ENCODE measurements at regions not wholly inside any gene's neighbourhood (a gene's known extent, or its start where the extent isn't known, plus 50 kb on each side); places are given as distances from the start of the nearest gene placed in this dataset.

DNA sequence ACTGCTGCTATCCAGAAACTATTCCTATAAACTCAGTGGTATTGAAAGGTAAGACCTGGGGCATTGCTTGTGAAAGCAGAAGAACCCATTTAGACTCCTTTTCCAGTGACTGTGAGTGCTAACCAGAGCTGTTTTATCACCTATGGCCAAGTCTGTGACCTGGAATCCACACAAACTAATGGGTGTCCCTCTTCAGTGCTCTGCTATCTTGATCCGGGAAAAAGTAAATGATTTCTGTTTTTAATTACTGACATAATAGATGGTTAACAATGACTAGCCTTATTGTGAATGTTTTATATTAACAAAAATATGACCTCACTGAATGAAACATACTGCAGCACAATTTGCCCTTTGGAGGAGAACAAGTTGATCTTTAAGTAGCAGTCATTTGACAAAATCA lies 251.6 kb upstream of the MC4R start:
- Mint-ChIP-seq H3K4me3 (no peak overlapping the region), H3K4me1 (peaks cover 4% of the 10 kb centered on the region), H3K27ac (no peak overlapping the region), H3K36me3 (no peaks in the 10 kb centered on the region), H3K9me3 (peaks cover 0 to 1% (median 0%) of the 10 kb centered on the region in 7 donors), H3K27me3 (ENCODE audit: low read depth in 3 of 3) (peaks cover 0 to 2% (median 0%) of the 10 kb centered on the region in 3 donors)
- no CpG with 5 or more reads among the region's 1 CpG for WGBS (ENCODE audit: insufficient coverage)
- no peak for DNase-seq
- Histone ChIP-seq H3K27ac (ENCODE audit: low read depth in 1 of 2, low read length in 2 of 2) (no peak overlapping the region), H3K4me1 (ENCODE audit: control insufficient read depth in 1 of 2, insufficient read depth in 2 of 2, low read length in 2 of 2) (no peaks in the 10 kb centered on the region), H2AFZ (ENCODE audit: insufficient read depth, low read depth, low read length, poor library complexity, severe bottlenecking) (no peak overlapping the region), H4K20me1 (ENCODE audit: insufficient read depth, low read length) (no peaks in the 10 kb centered on the region), H3K4me2 (replicated peaks; ENCODE audit: extremely low read depth, low read length, poor library complexity, severe bottlenecking) (no peak overlapping the region), H3K79me2 (ENCODE audit: insufficient read depth, low read length) (no peaks in the 10 kb centered on the region), H3K27me3 (ENCODE audit: control insufficient read depth in 2 of 2, insufficient read depth in 2 of 2, low read length in 2 of 2) (no peaks in the 10 kb centered on the region), H3K4me3 (replicated peaks in 1 of 3; ENCODE audit: low read depth in 2 of 3, low read length in 3 of 3) (no peak overlapping the region), H3K9ac (ENCODE audit: insufficient read depth, low read length, poor library complexity, severe bottlenecking) (no peak overlapping the region), H3K9me3 (replicated peaks in 1 of 2; ENCODE audit: control insufficient read depth in 1 of 2, insufficient read depth in 1 of 2, low read length in 2 of 2) (no peaks in the 10 kb centered on the region), H3K36me3 (replicated peaks in 1 of 2; ENCODE audit: control insufficient read depth in 1 of 2, insufficient read depth in 2 of 2, low read length in 2 of 2) (no peaks in the 10 kb centered on the region)
- TF ChIP-seq, protein P1, sequence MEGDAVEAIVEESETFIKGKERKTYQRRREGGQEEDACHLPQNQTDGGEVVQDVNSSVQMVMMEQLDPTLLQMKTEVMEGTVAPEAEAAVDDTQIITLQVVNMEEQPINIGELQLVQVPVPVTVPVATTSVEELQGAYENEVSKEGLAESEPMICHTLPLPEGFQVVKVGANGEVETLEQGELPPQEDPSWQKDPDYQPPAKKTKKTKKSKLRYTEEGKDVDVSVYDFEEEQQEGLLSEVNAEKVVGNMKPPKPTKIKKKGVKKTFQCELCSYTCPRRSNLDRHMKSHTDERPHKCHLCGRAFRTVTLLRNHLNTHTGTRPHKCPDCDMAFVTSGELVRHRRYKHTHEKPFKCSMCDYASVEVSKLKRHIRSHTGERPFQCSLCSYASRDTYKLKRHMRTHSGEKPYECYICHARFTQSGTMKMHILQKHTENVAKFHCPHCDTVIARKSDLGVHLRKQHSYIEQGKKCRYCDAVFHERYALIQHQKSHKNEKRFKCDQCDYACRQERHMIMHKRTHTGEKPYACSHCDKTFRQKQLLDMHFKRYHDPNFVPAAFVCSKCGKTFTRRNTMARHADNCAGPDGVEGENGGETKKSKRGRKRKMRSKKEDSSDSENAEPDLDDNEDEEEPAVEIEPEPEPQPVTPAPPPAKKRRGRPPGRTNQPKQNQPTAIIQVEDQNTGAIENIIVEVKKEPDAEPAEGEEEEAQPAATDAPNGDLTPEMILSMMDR (IDR thresholded peaks at IDR 0.05), result no peak
- intact Hi-C loops (cut with micrococcal nuclease), result no loop called here

DNA sequence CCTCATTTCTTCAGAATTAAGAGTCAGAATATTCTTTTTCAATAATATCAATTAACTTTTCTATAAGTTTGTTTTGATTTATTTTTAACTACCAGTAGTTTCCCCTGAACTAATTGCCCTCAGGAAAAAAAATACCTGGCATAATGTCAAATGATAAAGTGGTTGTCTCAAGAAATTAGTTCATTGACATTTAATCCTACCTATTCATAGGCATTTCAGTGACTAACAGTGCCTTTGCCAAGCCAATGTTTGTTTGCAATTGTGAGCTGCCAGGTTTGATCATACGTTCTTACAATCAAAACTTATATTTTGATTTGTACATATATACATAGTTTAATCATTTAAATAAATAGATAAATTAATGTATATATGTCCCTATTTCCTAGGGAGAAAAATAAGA lies 267.3 kb upstream of the MC4R start:
- Mint-ChIP-seq H3K27me3 (ENCODE audit: low read depth in 3 of 3) (no peaks in the 10 kb centered on the region), H3K9me3 (peaks cover 0 to 10% (median 3%) of the 10 kb centered on the region in 7 donors), H3K4me1 (no peaks in the 10 kb centered on the region), H3K4me3 (no peak overlapping the region), H3K36me3 (no peaks in the 10 kb centered on the region), H3K27ac (no peak overlapping the region)
- intact Hi-C loops (cut with micrococcal nuclease), result no loop called here
- WGBS (ENCODE audit: insufficient coverage), result no CpG with 5 or more reads among the region's 1 CpG
- DNase-seq, result no peak
- no peaks in the 10 kb centered on the region for H3K27me3 ChIP-seq (ENCODE audit: control insufficient read depth in 2 of 2, insufficient read depth in 2 of 2, low read length in 2 of 2)
- H3K36me3 ChIP-seq (replicated peaks in 1 of 2; ENCODE audit: control insufficient read depth in 1 of 2, insufficient read depth in 2 of 2, low read length in 2 of 2), result no peaks in the 10 kb centered on the region
- H4K20me1 ChIP-seq (ENCODE audit: insufficient read depth, low read length), result no peaks in the 10 kb centered on the region
- no peaks in the 10 kb centered on the region for H3K4me1 ChIP-seq (ENCODE audit: control insufficient read depth in 1 of 2, insufficient read depth in 2 of 2, low read length in 2 of 2)
- no peak overlapping the region for H3K4me2 ChIP-seq (replicated peaks; ENCODE audit: extremely low read depth, low read length, poor library complexity, severe bottlenecking)
- no peaks in the 10 kb centered on the region for H3K79me2 ChIP-seq (ENCODE audit: insufficient read depth, low read length)
- no peak overlapping the region for H2AFZ ChIP-seq (ENCODE audit: insufficient read depth, low read depth, low read length, poor library complexity, severe bottlenecking)
- H3K9ac ChIP-seq (ENCODE audit: insufficient read depth, low read length, poor library complexity, severe bottlenecking), result no peak overlapping the region
- peaks cover 0 to 3% of the 10 kb centered on the region in 2 donors for H3K9me3 ChIP-seq (replicated peaks in 1 of 2; ENCODE audit: control insufficient read depth in 1 of 2, insufficient read depth in 1 of 2, low read length in 2 of 2)
- H3K4me3 ChIP-seq (replicated peaks in 1 of 3; ENCODE audit: low read depth in 2 of 3, low read length in 3 of 3), result no peak overlapping the region
- TF ChIP-seq, protein P1 (IDR thresholded peaks at IDR 0.05), result no peak
- H3K27ac ChIP-seq (ENCODE audit: low read depth in 1 of 2, low read length in 2 of 2), result no peak overlapping the region
